CD14-positive monocyte (primary cell): ENCODE measurements at regions not wholly inside any gene's neighbourhood (a gene's known extent, or its start where the extent isn't known, plus 50 kb on each side); places are given as distances from the start of the nearest gene placed in this dataset.

Experiments used
- DNase-seq, 3 donors: peaks; one replicate each; pipeline ENCODE4 v3.0.0-alpha.2; 2011 to 2022
- H2AFZ ChIP-seq: 2 replicates; pipeline ENCODE4 v1.6.0; 2012; ENCODE audit warnings: mild to moderate bottlenecking, low read depth, low read length, inconsistent platforms; ENCODE audit not compliant: insufficient read depth, poor library complexity, severe bottlenecking
- H3K27ac ChIP-seq, 2 donors: 1 replicate in 1 of 2; 2 replicates in 1 of 2; pipeline ENCODE4 v1.5.1; 2012 to 2013; ENCODE audit warnings: low read length in 2 of 2, control low read depth in 1 of 2, inconsistent platforms in 1 of 2, low read depth in 1 of 2, mild to moderate bottlenecking in 1 of 2
- H3K27me3 ChIP-seq, 2 donors: one replicate each; pipeline versions ENCODE4 v1.6.0 to v1.6.1; 2011 to 2013; ENCODE audit warnings: low read length in 2 of 2; ENCODE audit not compliant: control insufficient read depth in 2 of 2, insufficient read depth in 2 of 2
- H3K36me3 ChIP-seq, 2 donors: replicated peaks in 1 of 2; 1 replicate in 1 of 2; 2 replicates in 1 of 2; pipeline versions ENCODE4 v1.5.1 to v1.6.1; 2012 to 2013; ENCODE audit warnings: low read length in 2 of 2, control low read depth in 1 of 2, inconsistent platforms in 1 of 2, mild to moderate bottlenecking in 1 of 2; ENCODE audit not compliant: insufficient read depth in 2 of 2, control insufficient read depth in 1 of 2
- H3K4me1 ChIP-seq, 2 donors: 1 replicate in 1 of 2; 2 replicates in 1 of 2; pipeline versions ENCODE4 v1.5.1 to v1.6.1; 2012 to 2013; ENCODE audit warnings: low read length in 2 of 2, control low read depth in 1 of 2, inconsistent platforms in 1 of 2, mild to moderate bottlenecking in 1 of 2, moderate library complexity in 1 of 2; ENCODE audit not compliant: insufficient read depth in 2 of 2, control insufficient read depth in 1 of 2
- H3K4me2 ChIP-seq: replicated peaks from 2 replicates; pipeline ENCODE3; 2012; ENCODE audit warnings: low read length, moderate library complexity, mild to moderate bottlenecking; ENCODE audit not compliant: poor library complexity, severe bottlenecking; ENCODE audit errors: extremely low read depth
- H3K4me3 ChIP-seq, 3 experiments: fragments of 200-600 bp in 1 of 3; sonication (generic) in 1 of 3; replicated peaks in 1 of 3; 1 replicate in 2 of 3; 2 replicates in 1 of 3; pipeline ENCODE4 v1.5.1; 2011 to 2013; ENCODE audit warnings: low read length in 3 of 3, mild to moderate bottlenecking in 3 of 3, control low read depth in 2 of 3, low read depth in 2 of 3, inconsistent platforms in 1 of 3, moderate library complexity in 1 of 3
- H3K79me2 ChIP-seq: 2 replicates; pipeline ENCODE4 v1.6.0; 2012; ENCODE audit warnings: mild to moderate bottlenecking, control low read depth, inconsistent platforms, low read length, moderate library complexity; ENCODE audit not compliant: insufficient read depth
- H3K9ac ChIP-seq: 2 replicates; pipeline ENCODE4 v1.6.0; 2017; ENCODE audit warnings: low read length, mild to moderate bottlenecking; ENCODE audit not compliant: insufficient read depth, poor library complexity, severe bottlenecking
- H3K9me3 ChIP-seq, 2 donors: replicated peaks in 1 of 2; 1 replicate in 1 of 2; 2 replicates in 1 of 2; pipeline versions ENCODE4 v1.5.1 to v1.6.1; 2012 to 2013; ENCODE audit warnings: low read length in 2 of 2, control low read depth in 1 of 2; ENCODE audit not compliant: control insufficient read depth in 1 of 2, insufficient read depth in 1 of 2
- H4K20me1 ChIP-seq: 2 replicates; pipeline ENCODE4 v1.6.0; 2012; ENCODE audit warnings: mild to moderate bottlenecking, low read length, control low read depth, moderate library complexity; ENCODE audit not compliant: insufficient read depth
- H3K27ac Mint-ChIP-seq, 7 donors: one replicate each; pipeline ENCODE4 v1.8.0; 2020; ENCODE audit warnings: mild to moderate bottlenecking in 7 of 7, mixed read lengths in 7 of 7, moderate library complexity in 6 of 7, inconsistent platforms in 2 of 7
- H3K27me3 Mint-ChIP-seq, 3 donors: one replicate each; pipeline ENCODE4 v1.8.0; 2021 to 2022; ENCODE audit warnings: low read depth in 3 of 3, mild to moderate bottlenecking in 3 of 3, mixed read lengths in 3 of 3, moderate library complexity in 3 of 3, inconsistent platforms in 1 of 3
- H3K36me3 Mint-ChIP-seq, 2 donors: one replicate each; pipeline ENCODE4 v1.8.0; 2020; ENCODE audit warnings: mixed read lengths in 2 of 2, inconsistent platforms in 1 of 2, mild to moderate bottlenecking in 1 of 2
- H3K4me1 Mint-ChIP-seq: one replicate; pipeline ENCODE4 v1.8.0; 2020; ENCODE audit warnings: mild to moderate bottlenecking, mixed read lengths
- H3K4me3 Mint-ChIP-seq, 2 donors: one replicate each; pipeline ENCODE4 v1.8.0; 2020; ENCODE audit warnings: mild to moderate bottlenecking in 2 of 2, mixed read lengths in 2 of 2, moderate library complexity in 1 of 2
- H3K9me3 Mint-ChIP-seq, 7 donors: one replicate each; pipeline ENCODE4 v1.8.0; 2020 to 2022; ENCODE audit warnings: mixed read lengths in 7 of 7, mild to moderate bottlenecking in 6 of 7, moderate library complexity in 6 of 7, inconsistent platforms in 2 of 7
- WGBS: methylation state at CpG from one replicate; pipeline ENCODE4 v1.1.5; 2013; ENCODE audit warnings: missing lambda C conversion rate; ENCODE audit not compliant: insufficient coverage; 5-methylcytosine and 5-hydroxymethylcytosine counted together
- intact Hi-C, 2 donors: fragments of 100-400 bp; cut with micrococcal nuclease; formaldehyde crosslinking; loops; one replicate each; pipeline versions ENCODE4 v1.15.0 to v1.15.1; 2023
- TF ChIP-seq, protein P1 (sequence below): fragments of 200-600 bp; IDR thresholded peaks from one replicate; pipeline ENCODE4 v1.8.0; 2022; ENCODE audit warnings: antibody characterized with exemption, mild to moderate bottlenecking

DNA sequence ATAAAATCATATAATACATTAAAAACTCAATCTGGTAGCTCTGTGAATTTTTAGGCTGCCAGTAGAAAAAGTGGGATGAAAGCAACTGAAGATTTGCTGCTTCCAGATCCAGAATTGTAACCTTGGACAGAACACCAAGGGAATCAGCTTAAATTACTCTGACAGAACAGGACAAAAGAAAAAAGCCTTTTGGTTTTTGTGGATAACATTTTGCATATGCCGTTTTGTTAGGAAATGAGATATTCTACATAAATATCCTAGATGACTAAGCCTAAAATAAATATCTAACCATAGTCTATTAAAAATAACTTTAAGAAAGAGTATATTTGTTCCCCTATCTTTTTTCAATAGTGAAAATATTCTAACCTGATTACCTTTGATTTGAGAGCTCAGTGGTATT, 148.7 kb upstream of the DOCK10 start:
- Mint-ChIP-seq H3K4me3 (no peak overlapping the region), H3K27ac (no peak overlapping the region), H3K9me3 (no peaks in the 10 kb centered on the region), H3K36me3 (no peaks in the 10 kb centered on the region), H3K27me3 (peaks cover 0 to 3% (median 0%) of the 10 kb centered on the region in 3 donors), H3K4me1 (no peaks in the 10 kb centered on the region)
- no peak for DNase-seq
- Histone ChIP-seq H3K79me2 (no peaks in the 10 kb centered on the region), H2AFZ (no peak overlapping the region), H3K27ac (no peak overlapping the region), H3K9me3 (no peaks in the 10 kb centered on the region), H3K36me3 (no peaks in the 10 kb centered on the region), H3K4me1 (no peaks in the 10 kb centered on the region), H3K9ac (no peak overlapping the region), H3K4me3 (no peak overlapping the region), H4K20me1 (no peaks in the 10 kb centered on the region), H3K27me3 (no peaks in the 10 kb centered on the region), H3K4me2 (no peak overlapping the region)
- WGBS: no CpG with 5 or more reads among the region's 1 CpG
- TF ChIP-seq, protein P1, sequence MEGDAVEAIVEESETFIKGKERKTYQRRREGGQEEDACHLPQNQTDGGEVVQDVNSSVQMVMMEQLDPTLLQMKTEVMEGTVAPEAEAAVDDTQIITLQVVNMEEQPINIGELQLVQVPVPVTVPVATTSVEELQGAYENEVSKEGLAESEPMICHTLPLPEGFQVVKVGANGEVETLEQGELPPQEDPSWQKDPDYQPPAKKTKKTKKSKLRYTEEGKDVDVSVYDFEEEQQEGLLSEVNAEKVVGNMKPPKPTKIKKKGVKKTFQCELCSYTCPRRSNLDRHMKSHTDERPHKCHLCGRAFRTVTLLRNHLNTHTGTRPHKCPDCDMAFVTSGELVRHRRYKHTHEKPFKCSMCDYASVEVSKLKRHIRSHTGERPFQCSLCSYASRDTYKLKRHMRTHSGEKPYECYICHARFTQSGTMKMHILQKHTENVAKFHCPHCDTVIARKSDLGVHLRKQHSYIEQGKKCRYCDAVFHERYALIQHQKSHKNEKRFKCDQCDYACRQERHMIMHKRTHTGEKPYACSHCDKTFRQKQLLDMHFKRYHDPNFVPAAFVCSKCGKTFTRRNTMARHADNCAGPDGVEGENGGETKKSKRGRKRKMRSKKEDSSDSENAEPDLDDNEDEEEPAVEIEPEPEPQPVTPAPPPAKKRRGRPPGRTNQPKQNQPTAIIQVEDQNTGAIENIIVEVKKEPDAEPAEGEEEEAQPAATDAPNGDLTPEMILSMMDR: no peak
- intact Hi-C loops: no loop called here

DNA sequence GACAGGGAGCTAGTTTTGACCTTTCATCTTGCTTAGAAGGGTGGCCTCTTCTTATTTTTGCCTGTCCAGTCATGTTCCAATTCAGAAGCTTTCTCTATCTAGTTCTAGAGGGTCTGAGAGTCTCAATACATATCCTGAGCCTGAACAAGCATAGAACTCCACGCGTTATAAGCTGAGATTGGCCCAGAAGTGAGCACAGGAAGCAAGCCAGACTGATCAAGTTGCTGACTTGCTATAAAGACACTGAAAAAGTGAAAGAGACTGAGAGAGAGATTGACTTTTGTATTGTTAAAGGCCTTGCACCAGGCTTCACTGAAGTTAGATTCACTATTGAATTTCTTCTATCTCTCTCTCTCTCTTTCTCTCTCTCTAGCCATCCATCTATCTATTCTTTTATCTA, 142.7 kb upstream of the DOCK10 start:
- TF ChIP-seq, protein P1: no peak
- 100% methylated on average over 2 of the region's 2 CpGs for WGBS
- H3K27me3 ChIP-seq: no peaks in the 10 kb centered on the region
- no peak overlapping the region for H3K27ac ChIP-seq
- no peaks in the 10 kb centered on the region for H4K20me1 ChIP-seq
- no peaks in the 10 kb centered on the region for H3K4me1 ChIP-seq
- no peak for DNase-seq
- H3K4me2 ChIP-seq: no peak overlapping the region
- no peaks in the 10 kb centered on the region for H3K9me3 ChIP-seq
- H3K4me1 Mint-ChIP-seq: no peaks in the 10 kb centered on the region
- no peaks in the 10 kb centered on the region for H3K79me2 ChIP-seq
- H3K36me3 ChIP-seq: no peaks in the 10 kb centered on the region
- no peak overlapping the region for H3K4me3 ChIP-seq
- H3K4me3 Mint-ChIP-seq: no peak overlapping the region
- intact Hi-C loops: no loop called here
- no peak overlapping the region for H2AFZ ChIP-seq
- H3K9ac ChIP-seq: no peak overlapping the region
- no peak overlapping the region for H3K27ac Mint-ChIP-seq
- H3K9me3 Mint-ChIP-seq: no peaks in the 10 kb centered on the region
- no peaks in the 10 kb centered on the region for H3K36me3 Mint-ChIP-seq
- peaks cover 0 to 3% (median 2%) of the 10 kb centered on the region in 3 donors for H3K27me3 Mint-ChIP-seq
